ENCODE measurements at regions not wholly inside any gene's neighbourhood (a gene's known extent, or its start where the extent isn't known, plus 50 kb on each side); places are given as distances from the start of the nearest gene placed in this dataset.
A peak's percentile ranks its signal among the peaks of the same experiment; 100 is the strongest.

DNA sequence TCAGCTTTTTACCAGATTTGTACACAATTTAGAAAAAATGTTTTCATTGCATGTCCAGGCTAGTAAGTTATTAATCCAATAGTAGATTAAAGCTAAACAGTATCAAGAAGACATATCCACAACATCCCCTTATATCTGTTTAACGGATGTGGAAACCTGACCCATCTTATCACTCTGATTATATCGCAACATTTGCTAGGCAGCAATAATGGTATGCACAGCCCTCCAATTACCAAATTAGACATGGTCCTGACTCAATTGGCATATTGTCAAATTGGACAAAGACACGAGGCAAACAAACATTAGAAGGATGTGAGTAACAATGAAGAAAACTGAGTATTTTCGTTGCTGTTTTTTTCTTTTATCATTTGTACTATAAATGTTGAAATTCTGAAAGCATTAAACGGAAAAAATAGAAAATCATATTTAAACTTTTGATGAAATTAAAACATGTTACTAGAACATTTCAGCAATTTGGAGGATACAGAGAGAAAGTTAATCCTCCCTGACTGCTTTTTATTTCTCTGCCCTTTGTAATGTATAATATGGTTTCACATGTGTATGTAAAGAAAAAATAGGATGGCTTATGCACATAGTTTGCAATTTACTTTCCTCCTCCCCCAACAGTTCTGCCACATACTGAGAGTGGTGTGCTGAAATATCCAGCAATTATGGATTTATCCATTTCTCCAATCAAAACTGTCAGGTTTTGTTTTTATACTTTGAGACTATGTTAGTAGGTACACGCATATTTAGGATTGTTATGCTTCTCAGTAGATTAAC lies 633.7 kb downstream of the ZIC1 start:
- no peak for FAIRE-seq

DNA sequence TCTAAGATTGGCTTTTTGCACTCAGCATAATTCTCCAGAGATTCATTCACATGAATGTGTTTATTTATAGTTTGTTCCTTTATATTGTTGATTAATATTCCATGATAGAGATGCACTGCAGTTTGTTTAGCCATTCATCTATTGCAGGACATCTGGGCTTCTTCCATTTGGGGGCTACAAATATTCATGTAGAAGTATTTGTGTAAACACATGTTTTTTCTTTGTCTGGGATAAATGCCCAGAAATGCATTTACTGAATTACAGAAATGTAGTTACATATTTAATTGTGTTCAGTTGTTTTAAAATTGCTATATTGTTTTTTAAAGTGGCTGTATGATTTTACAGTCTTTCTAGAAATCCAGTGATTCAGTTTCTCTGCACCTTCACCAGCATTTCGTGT lies 635.0 kb downstream of the ZIC1 start:
- no peak for FAIRE-seq

DNA sequence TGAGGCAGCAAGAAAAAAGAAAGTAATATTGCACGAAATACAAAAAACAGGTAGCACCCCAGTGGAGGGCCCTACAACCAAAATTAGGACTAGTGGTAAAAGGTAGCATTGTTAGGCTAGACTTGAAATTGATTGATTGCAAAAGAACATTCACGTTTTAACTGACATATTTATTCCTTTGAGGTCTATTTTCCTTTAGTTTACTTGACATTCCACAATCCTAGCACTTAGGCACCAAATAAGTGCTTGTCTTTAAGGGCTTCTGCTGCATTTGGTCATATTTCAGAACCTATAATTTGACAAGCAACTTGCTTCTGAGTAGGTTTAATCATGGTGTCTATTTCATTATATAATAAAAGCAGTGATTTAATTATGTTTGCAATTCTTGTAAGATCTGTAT lies 642.7 kb upstream of the AGTR1 start:
- FAIRE-seq, result no peak

DNA sequence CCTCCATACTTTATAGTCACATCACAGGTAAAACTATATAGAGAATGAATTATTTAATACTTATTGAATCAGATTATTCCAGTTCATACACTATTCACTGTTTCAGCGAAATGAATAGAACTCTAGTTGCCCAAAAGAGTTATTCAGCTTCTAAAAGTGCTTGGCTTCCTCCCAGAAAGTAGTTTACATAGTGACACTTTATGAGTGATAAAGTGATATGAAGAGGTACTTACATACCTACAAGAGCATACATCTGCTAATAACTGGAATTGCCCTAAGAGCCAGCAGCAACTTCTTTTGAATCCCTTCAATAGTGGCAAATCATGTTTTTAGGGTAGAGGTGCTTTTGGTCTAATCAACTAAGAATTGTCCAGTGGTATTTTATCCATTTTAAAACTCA lies 635.1 kb upstream of the AGTR1 start:
- no peak for FAIRE-seq

DNA sequence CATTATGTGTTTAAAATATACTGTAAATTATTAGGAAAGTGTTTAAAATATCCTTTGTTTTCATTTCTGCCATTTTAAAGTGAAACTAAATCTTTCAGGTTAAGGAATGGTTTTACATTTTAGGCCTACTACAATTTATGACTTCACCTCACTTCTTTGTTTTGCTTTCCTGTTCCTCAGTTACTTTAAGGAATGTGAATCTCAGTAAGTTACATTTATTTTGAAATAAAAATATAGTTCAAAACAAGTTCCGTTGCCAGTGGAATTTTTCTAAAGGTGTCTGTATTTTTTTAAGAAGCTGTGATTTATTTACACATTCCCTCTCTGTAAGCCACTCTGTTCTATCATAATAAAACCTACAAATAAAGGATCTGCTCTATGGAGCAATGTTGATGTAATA lies 630.9 kb upstream of the AGTR1 start:
- FAIRE-seq, result no peak

DNA sequence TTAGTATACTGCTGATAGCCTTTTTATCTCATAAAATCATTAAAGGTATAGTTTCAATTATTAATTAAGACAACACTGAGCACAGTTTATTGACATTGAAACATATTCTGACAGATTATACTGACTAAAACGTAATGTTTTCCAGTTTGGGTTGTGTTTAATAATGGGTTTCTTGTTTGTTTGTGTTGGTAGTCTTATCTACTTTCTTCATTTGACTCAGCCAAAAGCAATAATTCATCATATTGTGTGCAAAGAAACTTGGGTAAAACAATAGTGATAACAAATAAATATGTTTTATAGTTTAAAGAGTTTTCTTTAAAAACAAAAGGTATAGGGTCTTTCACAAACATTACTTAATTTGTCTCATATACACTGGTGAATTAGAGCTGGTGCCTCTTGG lies 629.2 kb upstream of the AGTR1 start:
- peak; percentile 82 for FAIRE-seq

DNA sequence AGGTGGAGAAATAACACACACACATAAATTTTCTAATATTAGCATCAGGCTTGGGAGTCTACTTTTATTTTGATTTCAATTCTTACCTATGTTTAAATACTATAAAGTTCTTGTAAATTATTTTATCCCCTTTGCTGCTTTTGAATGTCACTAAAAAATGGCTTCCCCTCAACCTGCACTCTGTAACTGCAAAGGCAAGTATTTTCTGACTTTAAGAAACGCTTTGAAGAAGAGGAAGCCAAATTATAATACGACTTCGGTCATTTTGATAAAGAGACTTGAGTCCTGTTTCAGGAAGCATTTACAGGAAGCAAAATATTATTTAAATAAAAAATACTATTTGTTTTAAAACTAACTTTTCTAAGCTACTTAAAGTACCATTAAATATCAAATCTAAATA lies 627.7 kb upstream of the AGTR1 start:
- FAIRE-seq, result no peak

DNA sequence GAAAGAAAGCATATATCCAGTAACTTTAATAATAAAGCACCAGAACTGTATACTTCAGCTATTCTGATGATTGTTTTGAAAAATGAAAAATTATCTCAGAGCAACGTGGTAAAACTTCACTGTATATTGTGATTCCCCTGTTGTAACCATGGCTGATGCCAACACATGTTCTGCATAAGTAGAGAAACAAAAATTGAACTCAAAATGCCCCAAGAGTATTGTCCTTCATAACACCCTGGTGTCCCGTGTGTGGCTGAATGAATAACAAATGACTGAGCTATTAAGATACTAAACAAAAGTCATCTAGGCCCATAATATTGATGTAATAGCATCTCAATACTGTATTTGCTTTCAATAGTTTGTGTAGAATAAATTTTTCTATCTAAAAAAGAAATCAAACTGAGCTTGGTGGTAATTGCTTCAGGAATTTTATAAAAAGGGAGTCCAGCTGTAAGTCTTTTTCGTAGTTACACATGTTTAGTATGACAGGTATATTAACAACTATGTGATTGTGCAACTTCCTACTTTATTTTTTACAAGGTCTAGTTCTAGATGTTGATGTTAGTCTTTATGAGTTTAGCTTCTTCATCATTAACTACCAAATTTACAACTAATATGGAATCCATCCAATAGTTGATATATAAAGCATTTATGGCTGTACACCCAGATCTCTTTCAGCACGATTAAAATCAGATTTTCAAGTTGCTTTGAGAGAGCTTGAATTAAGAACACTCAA lies 623.8 kb upstream of the AGTR1 start:
- FAIRE-seq, result no peak

DNA sequence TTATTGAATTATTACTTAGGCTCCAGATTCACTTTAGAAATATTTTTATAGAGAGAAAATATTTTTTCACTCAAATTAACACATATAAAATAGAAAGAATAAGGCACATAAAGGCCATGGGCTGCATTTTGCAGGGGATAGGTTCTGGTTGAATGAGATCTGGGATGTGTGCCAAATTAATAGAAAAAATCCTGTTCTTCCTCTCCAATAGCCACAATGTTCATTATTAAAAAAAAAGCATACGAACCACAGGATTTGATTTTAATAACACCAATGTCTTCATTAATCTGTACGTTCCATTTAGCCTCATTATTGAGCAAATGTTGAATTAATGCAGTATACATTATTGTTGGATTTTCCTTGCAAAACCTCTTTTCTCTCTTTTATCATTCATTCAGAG lies 622.8 kb upstream of the AGTR1 start:
- no peak for FAIRE-seq

DNA sequence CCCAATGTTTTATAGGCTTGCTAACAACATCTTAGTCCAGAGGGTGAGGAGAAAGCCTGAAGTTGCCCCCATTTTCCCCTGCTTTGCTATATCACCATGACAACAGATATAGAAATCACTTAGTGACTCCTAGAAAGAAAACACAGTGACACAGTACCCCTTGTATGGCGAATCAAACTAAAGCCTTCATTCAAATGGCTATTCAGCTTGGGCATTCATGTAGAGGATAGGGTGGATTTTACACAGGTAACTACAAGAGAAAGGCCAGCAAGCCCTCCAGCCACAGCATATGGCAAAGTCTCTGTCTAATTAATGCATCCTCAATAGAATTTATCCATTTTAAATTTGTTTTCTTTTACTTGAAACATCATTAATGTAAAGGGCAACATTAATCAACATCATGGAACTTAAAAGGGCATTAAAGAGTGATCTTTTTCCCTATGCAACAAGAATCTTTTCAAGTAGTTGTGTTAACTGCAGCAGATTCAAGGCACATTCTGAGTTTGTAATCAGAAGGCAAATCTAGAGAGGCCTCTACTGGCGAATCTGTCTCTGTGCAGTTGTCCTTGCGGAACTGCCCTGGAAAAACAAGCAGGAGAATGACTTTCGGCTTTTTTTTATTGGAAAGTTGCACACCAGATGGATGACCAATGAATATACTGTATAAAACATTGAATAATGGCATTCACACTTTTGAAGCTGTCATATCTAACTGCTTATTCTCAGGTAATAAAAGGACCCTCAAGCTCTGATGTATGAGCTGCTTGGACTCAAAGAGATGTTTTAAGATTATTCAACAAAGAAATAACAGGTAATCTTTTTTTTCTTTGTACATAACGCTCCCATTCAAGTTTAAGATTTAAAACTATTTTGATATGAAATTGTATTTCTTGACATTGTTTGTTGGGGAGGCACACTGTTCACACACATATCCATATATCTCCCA lies 621.7 kb upstream of the AGTR1 start:
- peak; percentile 69 for FAIRE-seq

DNA sequence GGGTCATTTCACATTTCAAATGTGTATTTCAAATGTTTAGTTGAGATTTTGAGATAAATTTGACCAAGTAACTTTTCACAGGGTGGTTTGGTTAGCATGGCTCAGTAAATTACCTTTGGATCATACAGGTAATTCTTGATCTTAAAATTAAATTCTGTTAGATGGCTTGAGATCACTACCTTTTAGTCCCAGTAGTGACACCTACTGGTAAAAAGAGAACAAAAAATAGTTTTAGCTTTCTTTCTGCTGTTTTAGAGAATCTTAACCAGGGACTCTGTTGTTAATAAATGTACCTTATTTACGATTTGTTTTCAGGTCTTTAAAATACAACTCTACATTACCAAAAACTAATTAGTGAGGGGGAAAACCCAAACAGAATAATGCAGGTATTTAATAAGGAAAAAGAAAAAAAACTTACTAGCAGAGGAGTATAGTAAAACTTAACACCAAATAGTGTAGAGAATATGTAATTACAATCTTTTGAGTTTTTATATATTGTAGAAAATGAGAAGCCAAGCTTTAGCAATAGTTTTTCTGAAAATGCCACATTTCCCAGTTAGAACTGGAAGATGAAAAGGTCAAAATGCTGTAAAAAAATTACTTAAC lies 620.3 kb upstream of the AGTR1 start:
- FAIRE-seq, result peak; percentile 97

DNA sequence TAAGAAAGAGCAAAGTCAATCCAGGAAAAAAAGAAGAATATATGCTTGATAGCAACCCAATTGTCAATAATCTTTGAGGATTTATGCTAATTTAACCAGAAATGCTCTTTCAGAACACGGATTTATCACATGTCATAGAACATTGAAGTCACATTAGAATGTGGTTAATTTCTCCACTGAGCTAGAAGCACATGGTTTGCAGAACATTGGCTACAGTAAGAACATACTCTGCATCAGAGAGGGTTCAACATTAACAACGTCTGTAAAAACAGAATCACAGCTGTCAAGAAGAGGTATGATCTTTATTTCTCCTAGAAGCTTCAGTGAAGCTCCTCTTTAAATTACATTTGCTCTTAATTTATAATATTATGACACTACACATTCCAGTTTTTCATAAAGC lies 619.7 kb upstream of the AGTR1 start:
- FAIRE-seq, result no peak

DNA sequence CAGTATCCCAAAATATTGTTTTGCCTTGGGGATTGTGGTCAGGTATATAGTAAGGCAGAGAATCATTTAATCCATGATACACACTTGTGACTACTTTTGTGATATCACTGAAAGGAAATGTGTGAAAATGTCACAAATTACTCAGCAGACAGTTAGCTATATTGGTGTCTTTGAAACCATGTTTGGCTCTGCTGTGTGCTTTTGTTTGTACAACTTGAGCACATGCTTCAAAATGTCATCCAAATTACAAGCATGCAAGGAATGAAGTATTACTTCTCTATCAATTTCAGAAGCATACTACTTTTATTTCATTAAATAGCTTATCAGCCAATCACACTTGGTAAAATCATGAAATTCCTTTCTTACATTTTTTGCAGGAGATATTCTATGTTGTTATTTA lies 619.0 kb upstream of the AGTR1 start:
- FAIRE-seq, result peak; percentile 55

DNA sequence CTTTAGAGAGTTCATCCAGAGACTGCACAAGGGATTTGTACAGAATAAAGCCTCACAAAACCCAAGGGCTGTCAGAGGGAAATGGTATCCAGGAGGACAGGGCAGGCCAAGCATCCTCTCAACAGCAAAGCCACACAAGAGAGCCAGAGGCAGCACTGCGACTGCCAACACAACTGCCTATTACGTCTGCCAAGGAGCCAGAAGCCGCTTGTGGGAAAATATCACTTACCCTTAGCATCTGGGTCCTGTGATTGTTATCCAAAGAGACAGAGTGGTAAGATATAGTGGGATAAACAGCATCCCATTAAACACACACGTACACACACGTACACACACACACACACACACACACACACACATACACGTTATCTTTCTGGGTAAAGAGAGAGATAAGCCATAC lies 618.3 kb upstream of the AGTR1 start:
- no peak for FAIRE-seq

DNA sequence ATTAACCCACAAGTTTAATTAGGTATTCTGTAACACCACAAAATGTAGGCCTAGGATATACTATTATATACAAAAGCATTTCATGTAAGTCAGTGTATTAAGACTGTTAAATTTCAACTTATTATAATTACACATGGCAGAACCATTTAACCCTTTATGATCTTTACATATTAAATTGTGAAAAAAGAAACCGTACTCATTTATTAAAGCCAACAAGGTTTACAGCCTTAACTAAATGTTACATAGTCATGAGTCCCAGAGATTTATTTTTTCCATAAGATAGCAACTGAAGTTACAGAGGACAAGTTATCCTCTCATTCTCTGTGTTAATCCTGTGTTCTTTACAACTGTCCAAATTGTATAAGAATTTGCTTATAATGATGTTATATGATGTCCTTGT lies 615.8 kb upstream of the AGTR1 start:
- FAIRE-seq, result no peak

DNA sequence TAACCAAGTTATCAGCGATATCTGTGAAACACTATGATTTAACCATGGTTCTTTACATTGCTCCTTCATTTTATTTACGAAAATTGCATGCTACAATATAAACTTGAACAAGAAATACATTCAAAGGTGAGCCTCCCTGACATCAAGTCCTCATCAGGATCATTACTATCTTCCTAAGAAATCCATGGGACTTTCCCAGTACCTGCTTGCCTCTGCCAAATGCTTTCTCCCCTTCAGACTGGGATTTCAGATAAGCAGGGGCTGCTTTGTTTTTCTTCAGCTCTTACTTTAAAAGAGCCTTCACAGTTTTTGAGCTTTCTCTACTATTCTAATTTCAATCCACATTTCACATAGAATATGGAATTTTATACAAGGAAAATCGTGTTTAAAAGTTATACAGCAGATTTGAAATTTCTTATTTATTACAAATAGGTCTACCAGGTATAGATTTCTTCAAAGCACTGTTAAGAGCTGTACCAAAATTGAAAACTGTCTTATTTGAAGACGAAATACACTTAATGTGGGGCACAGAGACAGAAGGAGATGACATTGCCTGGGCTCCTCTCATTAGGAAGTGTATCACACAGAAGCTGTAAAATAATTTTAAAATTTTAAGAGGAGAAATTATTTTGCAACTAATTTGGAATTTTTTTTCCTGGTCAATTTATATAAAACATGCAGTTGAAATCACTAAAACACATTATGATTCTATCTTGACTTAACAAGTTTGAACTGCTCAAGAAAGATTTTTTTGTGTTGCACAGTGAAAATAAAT lies 615.0 kb upstream of the AGTR1 start:
- FAIRE-seq, result no peak

DNA sequence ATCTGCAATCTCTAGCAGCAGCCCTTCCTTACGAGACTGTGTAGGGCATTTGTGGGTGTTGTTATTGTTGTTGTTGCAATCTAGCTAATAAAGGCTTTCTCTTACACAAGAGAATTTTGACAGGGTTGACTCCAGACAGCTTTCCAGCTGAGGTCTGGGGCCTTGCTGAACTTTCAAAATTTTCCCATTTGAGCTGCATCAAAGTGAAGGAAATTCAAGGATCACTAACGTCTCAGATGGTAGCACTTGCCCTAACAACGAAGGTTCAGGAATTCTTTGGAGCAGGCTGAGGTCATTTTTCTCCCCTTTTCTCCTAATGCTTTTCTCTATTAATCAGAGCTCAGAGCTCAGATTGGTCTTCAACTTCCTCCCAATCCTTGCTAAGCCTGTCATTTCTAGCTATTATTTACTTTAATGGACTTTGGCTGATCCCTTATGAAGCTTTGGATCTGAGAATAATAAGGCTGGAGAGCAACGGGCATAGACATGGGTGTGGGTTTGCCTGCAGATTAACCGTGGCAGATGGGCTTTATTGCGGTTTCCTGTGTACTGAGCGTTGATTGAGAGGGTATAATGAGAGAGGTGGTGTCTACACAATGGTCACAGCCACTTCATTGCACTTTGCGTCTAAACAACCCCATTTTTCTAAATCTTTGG lies 614.0 kb upstream of the AGTR1 start:
- FAIRE-seq, result no peak

DNA sequence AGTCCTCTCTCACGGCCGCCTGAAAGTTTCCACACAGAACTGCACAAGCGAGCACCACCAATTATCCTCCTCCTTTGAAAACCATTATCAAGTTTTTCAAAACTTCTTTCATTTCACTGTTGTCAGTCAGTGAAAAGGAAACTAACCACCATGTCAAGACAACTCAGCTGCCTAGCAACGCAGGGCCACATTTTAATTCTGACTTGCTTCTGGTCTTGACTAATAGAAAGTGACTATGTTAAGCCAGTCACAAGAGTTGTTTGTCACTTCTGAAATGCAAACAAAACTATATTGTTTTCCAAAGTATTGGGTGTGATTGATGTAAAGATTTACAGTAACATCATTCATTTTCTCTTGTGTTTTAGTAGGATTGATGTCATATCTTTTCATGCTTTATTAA lies 612.8 kb upstream of the AGTR1 start:
- no peak for FAIRE-seq

DNA sequence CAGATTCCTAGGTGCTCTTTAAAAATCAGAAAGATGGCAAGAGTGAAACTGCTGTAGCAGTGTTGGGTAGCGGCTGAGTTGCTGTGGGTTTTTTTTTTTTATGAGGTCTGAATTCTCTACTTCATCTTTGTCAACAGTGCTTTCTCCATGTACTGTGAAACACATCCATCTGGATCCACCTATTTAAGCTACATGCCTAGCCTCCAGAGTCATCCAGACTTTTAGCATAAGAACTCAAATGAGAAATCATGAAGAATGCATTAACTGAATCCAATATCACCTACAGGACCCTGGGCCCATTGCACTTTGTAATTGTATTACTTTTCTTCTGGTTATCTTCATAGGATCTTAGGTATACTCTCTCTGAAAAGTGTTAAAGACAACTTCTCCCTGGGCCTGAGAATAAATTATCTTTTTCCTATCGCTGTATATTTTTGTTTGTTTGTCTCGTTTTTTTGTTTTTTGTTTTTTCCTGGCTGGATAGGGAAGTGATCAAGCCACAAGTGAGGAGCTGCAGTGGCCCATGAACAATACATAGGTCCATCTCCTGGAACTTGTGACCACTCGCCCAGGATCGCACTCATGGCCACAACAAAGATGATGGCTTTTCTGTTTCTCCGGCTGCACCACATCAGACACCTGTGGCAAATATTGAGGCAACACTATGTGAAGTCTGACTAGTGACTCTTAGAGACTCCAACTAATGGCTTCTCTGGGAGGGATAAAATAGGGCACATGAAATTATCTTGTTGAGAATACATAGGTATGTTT lies 609.9 kb upstream of the AGTR1 start:
- no peak for FAIRE-seq

DNA sequence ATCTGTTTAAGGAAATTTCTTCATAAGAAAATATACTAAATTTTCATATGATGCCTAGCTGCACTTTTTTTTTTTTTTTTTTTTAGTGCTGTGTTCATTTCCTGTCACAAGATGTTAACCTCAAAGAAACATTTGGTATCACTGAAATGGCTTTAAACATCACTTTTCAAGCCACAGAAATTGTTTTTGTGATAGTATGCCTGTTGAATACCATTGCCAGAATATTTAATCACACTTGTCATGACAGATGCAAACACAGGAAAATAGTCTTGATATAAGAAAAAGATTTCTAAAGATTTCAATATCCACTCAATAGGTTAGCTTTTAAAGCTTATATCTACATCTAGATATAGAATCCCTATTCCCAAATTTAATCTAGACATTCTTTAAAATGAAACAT lies 608.5 kb upstream of the AGTR1 start:
- FAIRE-seq, result no peak

DNA sequence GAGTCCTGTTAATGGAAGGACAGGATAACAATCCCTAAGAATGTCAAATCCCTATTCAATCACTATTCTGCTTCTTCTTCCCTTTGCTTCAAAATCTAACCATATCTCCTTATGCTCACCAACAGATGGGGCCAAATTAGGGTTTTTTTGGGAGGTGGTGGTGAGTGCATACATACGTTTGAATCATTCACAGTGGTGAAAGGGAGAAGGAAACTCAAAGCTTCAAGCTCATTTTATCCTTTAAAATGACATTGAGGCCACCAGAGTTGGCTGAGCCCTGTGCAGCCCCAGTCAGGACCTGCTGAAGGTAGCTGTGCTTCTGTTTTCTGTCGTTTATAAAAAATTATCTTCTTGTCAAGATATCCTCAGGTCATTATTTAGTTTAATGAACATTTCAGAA lies 607.5 kb upstream of the AGTR1 start:
- no peak for FAIRE-seq
